HG03135 (cell line): ENCODE measurements at regions not wholly inside any gene's neighbourhood (a gene's known extent, or its start where the extent isn't known, plus 50 kb on each side); places are given as distances from the start of the nearest gene placed in this dataset.
"Not testable (repeated sequence)": the region's sequence is repeated elsewhere in the genome, so short reads cannot be mapped to it uniquely, and the experiment has no call there.

Source experiments
- ATAC-seq: cut with Tn5 transposase; IDR thresholded peaks from one replicate; pipeline ENCODE4 v1.9.1; 2021; ENCODE audit warnings: mild to moderate bottlenecking, moderate library complexity; ENCODE audit not compliant: unreplicated experiment

DNA sequence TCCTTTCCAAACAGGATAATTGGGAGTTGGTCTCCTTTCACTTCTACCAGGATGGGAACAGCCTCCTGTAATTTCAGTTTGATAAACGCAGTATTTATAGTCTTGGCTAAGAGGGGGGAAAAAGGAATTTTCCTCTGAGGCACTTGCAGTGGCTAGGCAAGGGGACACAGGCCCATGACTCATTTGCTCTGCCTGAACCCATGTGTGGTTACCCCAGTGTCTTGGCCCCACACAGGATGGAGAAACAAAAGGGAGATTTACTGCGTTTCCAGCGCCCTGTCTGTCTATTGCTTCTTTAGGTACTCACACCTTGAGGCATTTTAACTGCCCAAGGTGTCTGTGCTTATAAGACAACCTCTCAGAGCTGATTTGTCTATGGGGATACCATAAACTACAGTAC is 74.8 kb upstream of the NEDD9 start:
- ATAC-seq, result no peak

DNA sequence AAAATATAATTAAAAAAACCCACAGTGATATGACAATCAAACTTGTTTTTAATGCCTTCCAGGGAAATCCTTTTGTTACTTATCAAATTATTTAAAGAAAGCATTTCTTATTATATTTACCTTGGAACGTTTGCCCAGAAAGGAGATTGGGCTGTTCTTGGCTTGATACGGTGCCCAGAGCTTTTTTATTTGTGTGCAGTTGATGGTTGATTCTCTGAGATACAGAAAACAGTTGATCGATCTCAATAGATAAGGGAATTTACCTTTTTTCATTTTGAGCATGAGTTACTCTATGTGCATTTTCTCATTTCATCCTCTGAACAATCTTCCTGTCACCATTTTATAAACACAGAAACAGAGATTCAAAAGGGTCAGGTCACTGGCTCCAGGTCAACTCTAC is 72.5 kb upstream of the NEDD9 start:
- no peak for ATAC-seq

DNA sequence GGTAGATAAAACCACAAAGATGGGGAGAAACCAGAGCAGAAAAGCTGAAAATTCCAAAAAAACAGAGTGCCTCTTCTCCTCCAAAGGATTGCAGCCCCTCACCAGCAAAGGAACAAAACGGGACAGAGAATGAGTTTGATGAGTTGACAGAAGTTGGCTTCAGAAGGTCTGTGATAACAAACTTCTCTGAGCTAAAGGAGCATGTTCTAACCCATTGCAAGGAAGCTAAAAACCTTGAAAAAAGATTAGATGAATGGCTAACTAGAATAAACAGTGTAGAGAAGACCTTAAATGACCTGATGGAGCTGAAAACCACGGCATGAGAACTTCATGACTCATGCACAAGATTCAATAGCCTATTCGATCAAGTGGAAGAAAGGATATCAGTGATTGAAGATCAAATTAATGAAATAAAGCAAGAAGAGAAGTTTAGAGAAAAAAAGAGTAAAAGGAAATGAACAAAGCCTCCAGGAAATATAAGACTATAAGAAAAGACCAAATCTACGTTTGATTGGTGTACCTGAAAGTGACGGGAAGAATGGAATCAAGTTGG is 67.5 kb upstream of the NEDD9 start:
- not testable (repeated sequence) for ATAC-seq

DNA sequence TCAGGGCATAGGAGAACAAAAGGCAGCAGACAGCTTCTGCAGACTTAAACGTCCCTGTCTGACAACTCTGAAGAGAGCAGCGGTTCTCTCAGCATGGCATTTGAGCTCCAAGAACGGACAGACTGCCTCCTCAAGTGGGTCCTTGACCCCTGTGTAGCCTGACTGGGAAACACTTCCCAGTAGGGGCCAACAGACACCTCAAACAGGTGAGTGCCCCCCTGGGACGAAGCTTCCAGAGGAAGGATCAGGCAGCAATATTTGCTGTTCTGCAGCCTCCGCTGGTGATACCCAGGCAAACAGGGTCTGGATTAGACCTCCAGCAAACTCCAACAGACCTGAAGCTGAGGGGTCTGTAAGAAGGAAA is 66.9 kb upstream of the NEDD9 start:
- ATAC-seq, result not testable (repeated sequence)

DNA sequence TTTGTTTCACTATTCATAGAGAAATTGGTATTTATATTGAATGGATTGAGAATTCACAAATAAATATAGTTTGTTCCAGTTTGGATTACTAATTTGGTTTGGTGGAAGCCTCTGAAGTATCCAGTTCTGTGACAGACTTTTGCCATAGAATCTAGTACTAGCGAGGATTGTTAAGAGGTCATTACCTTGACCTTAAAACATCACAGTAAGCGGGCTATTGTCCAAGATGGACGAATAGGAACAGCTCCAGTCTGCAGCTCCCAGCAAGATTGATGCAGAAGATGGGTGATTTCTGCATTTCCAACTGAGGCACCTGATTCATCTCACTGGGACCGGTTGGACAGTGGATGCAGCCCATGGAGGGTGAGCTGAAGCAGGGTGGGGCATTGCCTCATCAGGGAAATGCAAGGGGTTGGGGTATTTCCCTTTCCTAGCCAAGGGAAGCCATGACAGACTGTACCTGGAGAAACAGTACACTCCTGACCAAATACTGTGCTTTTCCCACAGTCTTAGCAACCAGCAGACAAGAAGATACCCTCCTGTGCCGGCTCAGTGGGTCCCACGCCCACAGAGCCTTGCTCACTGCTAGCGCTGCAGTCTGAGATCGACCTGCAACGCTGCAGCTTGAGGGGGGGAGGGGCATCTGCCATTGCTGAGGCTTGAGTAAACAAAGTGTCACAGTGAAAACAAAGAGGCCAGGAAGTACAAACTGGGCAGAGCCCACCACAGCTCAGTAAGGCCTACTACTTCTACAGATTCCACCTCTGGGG is 66.4 kb upstream of the NEDD9 start:
- ATAC-seq, result no peak

DNA sequence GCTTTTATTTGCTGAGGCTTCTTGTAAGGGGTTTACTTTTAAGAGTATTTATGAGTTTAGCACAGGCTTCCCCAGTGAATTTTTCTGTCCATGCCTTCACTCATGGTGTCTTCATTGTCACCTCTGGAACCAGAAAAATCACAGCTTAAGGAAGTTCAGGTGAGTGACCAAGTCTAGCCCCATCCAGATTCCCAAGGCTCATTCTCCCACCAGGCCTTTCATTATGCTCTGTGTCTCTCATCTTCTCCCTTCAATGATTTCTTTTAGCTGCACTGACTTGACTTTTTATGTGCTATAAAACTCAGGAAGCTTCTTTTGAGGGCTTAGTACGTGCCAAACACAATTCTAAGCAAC is 64.9 kb upstream of the NEDD9 start:
- ATAC-seq, result no peak

DNA sequence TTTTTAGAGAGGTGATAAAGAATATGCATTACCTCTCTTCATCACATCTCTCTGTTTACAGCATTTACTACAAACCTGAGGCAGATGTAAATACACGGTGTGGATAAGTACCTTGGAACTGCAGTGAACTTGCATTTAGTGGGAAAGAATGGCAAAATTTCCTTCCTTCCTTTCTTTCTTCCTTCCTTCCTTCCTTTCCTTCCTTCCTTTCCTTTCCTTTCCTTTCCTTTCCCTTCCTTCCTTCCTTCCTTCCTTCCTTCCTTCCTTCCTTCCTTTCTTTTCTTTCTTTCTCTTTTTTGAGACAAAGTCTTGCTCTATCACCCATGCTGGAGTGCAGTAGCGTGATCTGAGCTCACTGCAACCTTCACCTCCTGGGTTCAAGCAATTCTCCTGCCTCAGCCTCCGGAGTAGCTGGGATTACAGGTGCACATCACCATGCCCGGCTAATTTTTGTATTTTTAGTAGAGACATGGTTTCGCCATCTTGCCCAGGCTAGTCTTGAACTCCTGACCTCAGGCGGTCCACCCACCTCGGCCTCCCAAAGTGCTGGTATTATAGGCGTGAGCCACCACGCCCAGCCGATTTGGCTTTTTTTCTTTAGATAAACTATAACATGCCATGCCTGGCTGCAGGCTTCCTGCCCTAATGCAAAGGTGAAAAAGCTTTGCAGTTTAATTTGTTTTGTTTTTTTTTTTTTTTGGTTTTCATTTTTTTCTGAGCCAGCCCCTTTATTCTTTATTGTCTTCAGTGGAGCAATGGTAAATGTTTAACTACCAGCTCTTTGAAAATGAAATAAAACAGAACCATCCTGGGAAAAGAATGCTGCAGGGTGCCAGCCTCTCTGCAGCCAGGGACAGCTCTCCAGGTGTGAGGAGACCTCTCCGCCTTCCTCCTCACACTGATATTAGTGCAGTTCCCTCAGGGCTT is 64.2 kb upstream of the NEDD9 start:
- ATAC-seq, result no peak

DNA sequence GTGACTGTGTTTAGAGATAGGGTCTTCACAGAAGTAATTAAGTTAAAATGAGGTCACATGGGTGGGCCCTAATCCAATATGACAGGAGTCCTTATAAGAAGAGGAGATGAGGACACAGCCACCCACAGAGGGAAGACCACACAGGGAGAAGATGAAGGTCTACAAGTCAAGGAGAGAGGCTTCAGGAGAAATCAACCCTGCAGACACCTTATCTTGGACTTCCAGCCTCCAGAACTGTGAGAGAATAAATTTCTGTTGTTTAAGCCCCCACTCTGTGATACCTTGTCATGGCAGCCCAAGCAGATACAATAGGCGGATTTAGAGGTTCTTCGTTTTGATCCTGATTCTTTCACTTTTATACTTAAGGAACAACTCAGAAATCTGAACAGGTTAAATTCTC is 63.5 kb upstream of the NEDD9 start:
- no peak for ATAC-seq

DNA sequence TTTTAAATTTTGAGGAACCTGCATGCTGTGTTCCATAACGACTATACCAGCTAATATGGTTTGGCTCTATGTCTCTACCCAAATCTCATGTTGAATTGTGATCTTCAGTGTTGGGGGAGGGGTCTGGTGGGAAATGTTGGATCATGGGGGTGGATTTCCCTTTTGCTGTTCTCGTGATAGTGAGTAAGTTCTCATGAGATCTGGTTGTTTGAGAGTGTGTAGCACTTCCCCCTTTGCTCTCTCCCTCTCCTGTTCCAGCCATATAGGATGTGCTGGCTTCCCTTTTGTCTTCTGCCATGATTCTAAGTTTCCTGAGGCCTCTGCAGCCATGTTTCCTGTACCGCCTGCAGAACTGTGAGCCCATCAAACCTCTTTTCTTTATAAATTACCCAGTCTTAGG is 61.8 kb upstream of the NEDD9 start:
- ATAC-seq, result no peak

DNA sequence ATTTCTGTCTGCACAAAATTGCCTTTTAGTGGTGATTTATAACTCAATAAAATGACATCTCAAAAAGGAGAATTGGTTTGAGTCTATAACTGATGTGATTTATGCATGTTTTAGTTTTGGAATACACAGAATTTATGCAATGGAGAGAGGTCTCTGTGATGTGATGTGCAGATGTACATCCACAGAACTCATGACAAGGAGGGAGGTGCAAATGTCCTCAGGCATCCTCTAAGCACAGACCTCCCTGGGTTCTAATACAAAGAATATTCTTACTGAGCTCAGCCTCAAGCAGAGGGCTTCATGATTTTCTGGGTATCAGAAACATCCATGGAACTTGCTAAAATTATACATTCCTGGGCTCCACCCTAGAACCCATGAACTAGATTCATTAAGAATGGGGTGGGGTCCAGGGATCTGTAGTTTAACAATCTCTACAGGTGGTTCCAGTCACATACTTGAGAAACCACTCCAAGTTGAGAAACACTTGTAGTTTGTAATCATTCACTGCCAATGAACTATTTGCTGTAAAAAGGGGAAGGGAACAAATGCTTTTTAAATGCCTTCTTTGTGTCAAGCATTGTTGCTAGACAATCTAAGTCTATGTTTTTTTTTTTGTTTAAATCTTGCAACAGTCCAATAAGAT is 60.2 kb upstream of the NEDD9 start:
- no peak for ATAC-seq

DNA sequence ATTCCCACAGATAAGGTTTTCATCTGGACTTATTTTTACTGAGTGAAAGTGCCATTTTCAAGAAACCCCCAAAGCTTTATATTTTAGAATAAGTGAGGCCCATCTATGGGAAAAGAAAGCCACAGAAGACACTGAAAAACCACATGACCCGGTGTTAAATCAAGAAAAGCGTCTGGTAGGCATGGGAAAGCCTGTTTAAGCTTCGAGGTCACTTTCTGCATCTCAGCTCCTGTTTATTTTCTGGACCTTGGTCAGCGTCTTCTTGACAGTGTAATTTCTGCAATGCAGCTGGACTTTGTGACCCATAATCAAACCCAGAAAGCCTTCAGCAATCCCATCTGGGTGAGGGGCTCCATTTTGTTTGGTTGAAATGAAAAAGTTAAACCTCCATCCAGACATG is 59.6 kb upstream of the NEDD9 start:
- ATAC-seq, result no peak

DNA sequence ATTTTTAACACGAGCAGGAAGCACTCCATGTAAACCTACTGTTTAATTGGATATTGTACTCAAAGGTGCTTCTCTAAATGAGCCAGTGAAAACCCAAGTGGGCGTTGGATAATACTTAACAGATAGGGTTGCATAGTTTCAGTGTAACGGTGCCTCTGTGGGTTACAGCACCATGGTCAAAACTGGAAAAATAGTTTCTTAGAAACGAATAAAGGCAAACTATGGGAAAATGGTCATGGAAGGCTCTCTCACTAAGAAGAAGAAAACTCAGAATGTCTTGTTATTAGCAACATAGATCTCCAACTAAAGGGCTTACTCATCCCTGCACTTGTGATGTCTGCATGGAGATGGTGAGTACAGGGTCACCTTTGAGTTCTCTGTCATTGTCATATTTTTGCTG is 59.1 kb upstream of the NEDD9 start:
- ATAC-seq, result no peak

DNA sequence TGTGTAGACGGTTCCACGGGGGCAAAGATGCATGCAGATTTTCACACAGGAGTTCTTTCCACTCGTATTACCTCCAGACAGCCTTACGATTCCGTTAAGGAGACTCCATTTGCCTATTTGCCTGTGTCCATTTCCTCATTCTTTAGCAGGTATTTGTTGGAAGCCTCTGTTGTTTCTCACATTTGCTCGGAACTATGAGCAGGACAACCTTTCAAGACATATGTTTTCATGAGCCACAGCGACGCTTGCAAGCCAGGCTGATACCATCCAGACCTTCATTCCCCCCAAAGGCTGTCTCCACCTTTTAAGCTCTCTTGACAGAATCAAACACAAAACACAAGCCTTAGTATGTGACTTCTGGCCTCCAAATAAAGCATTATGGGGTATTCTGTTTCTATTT is 57.6 kb upstream of the NEDD9 start:
- no peak for ATAC-seq

DNA sequence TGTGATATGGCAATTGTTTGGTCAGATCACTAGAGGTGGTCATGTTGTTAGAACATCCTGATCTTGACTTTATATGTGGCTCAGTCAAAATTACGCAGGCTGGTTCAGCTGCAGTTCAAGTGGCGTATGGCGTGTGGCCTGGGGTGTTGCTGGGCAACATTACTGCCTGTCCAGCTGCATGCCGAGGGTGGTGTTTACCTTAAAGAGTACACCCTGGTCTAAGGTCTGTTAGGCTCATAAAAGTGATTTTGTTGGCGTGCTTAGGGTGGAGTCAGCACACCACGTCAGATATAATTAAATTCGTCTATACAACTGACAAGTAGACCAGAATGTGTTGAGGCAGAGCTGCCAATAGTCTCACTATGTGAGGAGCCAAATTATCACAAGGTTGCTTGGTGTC is 55.6 kb upstream of the NEDD9 start:
- no peak for ATAC-seq

DNA sequence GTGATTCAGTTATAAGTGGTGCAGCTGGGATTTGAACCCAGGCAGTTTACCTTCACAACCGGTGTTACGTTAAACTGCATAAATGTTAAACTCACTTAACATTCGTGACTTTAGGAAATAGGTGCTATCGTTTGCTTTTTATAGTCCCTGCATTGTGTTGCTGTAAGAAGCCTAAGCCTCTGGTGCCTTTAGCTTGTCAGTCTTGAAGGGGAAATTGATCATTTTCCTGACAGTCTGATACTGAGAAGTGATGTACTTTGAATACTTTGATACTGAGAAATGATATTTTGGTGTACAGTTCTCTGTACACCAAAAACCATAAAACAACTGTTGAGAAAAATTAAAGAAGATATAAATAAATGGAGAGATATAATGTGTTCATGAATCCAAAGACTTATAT is 52.5 kb upstream of the NEDD9 start:
- no peak for ATAC-seq

DNA sequence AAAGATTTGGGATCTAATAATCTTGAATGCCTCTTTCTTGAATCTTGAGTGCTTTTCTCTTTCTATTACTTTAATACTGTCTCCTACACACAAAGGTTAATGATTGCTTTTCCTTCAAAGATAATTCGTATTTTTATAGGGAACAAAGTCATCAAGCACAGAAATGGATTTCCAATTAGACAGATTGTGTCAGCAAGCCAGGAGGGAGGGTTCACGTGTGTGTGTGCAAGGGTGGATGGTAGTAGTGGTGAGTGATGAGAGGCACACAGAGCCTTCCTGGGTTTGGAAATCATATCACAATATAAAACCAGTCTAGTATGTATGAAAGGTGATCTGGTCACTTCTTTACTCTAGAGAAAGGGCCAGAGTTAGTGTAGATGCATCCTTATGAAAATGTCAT is 51.2 kb upstream of the NEDD9 start:
- no peak for ATAC-seq

DNA sequence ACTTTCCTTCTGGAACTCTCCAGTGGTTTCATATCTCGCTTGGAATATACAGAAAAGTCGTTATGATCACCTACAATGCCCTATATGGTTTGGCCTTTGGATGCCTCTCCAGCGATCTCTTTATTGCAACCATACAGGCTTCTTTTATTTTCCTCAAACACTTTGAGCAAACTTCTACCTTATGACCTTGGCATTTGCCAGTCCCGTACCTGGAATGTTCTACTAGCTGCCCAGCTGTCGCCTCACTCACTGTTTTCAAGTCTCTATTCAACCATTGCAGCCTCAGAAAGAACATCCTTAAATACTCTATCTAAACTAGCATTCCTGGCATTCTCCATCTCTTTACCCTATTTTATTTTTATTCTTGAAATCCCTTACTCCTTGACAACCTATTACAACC is 50.4 kb upstream of the NEDD9 start:
- ATAC-seq, result no peak
